HEK293 (cell line): ENCODE measurements at regions not wholly inside any gene's neighbourhood (a gene's known extent, or its start where the extent isn't known, plus 50 kb on each side); places are given as distances from the start of the nearest gene placed in this dataset.

Experiments
- CTCF ChIP-seq: fragments of 450-650 bp; formaldehyde crosslinking; IDR thresholded peaks from 2 replicates; pipeline ENCODE4 v1.5.1; 2016; ENCODE audit warnings: missing biosample characterization, missing genetic modification characterization
- ZBTB48 ChIP-seq: fragments of 450-650 bp; formaldehyde crosslinking; IDR thresholded peaks from 2 replicates; pipeline ENCODE4 v1.5.1; 2016; ENCODE audit warnings: missing biosample characterization, missing genetic modification characterization
- ZFP41 ChIP-seq: fragments of 450-650 bp; formaldehyde crosslinking; IDR thresholded peaks from 2 replicates; pipeline ENCODE4 v1.5.1; 2016; ENCODE audit warnings: missing biosample characterization, missing genetic modification characterization, borderline replicate concordance
- ZNF138 ChIP-seq: fragments of 450-650 bp; formaldehyde crosslinking; IDR thresholded peaks from 2 replicates; pipeline ENCODE4 v1.5.1; 2016; ENCODE audit warnings: missing biosample characterization, missing genetic modification characterization, borderline replicate concordance
- ZNF24 ChIP-seq: fragments of 450-650 bp; formaldehyde crosslinking; IDR thresholded peaks from 2 replicates; pipeline ENCODE4 v1.5.1; 2016; ENCODE audit warnings: missing biosample characterization, missing genetic modification characterization
- ZNF639 ChIP-seq: fragments of 450-650 bp; formaldehyde crosslinking; IDR thresholded peaks from 2 replicates; pipeline ENCODE4 v1.5.1; 2016; ENCODE audit warnings: missing biosample characterization, missing genetic modification characterization
- ZNF776 ChIP-seq: fragments of 450-650 bp; formaldehyde crosslinking; IDR thresholded peaks from 2 replicates; pipeline ENCODE4 v1.5.0; 2017; ENCODE audit warnings: missing biosample characterization, missing genetic modification characterization, borderline replicate concordance
- TF ChIP-seq, protein P1 (sequence below): sonication (generic); formaldehyde crosslinking; IDR thresholded peaks from 2 replicates; pipeline ENCODE4 v1.8.1; 2022; ENCODE audit warnings: mild to moderate bottlenecking, moderate library complexity, missing genetic modification reagents
- TF ChIP-seq, protein P2 (sequence below): fragments of 450-650 bp; formaldehyde crosslinking; optimal IDR thresholded peaks from 2 replicates; pipeline ENCODE3; 2016; ENCODE audit warnings: missing biosample characterization, mild to moderate bottlenecking, missing genetic modification characterization
- TF ChIP-seq, protein P3 (sequence below): fragments of 450-650 bp; formaldehyde crosslinking; IDR thresholded peaks from 2 replicates; pipeline ENCODE4 v1.5.1; 2016; ENCODE audit warnings: missing biosample characterization, missing genetic modification characterization, low read depth

DNA sequence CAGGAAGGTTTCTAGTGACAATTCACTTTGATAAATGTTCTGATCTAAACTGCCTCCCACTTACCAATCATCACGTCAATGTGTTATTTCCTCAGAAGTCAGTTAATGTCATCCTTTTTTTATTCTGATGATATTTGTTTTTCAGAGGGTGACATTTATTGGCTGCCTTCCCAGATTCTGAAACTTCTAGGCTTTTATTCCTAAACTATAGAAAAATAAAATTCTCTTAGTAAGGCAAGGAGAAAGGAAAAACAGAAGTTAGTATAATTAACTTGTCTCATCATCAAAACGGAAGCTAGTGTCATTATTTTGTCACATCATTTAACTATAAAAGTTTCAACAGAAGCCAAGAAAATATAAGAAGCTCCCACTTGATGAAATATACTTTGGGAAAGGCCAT, 100.0 kb upstream of the C3orf80 start:
- TF ChIP-seq CTCF (tag by site-specific recombination) (no peak), ZBTB48 (tag by site-specific recombination) (no peak), ZNF639 (tag by site-specific recombination) (no peak), ZFP41 (tag by site-specific recombination) (no peak), ZNF24 (tag by site-specific recombination) (no peak), ZNF776 (tag by site-specific recombination) (no peak), ZNF138 (tag by site-specific recombination) (no peak)
- TF ChIP-seq, protein P1, sequence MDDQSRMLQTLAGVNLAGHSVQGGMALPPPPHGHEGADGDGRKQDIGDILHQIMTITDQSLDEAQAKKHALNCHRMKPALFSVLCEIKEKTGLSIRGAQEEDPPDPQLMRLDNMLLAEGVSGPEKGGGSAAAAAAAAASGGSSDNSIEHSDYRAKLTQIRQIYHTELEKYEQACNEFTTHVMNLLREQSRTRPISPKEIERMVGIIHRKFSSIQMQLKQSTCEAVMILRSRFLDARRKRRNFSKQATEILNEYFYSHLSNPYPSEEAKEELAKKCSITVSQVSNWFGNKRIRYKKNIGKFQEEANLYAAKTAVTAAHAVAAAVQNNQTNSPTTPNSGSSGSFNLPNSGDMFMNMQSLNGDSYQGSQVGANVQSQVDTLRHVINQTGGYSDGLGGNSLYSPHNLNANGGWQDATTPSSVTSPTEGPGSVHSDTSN (CRISPR knock-in tag), result no peak
- TF ChIP-seq, protein P2, sequence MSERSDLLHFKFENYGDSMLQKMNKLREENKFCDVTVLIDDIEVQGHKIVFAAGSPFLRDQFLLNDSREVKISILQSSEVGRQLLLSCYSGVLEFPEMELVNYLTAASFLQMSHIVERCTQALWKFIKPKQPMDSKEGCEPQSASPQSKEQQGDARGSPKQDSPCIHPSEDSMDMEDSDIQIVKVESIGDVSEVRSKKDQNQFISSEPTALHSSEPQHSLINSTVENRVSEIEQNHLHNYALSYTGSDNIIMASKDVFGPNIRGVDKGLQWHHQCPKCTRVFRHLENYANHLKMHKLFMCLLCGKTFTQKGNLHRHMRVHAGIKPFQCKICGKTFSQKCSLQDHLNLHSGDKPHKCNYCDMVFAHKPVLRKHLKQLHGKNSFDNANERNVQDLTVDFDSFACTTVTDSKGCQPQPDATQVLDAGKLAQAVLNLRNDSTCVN, result no peak
- TF ChIP-seq, protein P3, sequence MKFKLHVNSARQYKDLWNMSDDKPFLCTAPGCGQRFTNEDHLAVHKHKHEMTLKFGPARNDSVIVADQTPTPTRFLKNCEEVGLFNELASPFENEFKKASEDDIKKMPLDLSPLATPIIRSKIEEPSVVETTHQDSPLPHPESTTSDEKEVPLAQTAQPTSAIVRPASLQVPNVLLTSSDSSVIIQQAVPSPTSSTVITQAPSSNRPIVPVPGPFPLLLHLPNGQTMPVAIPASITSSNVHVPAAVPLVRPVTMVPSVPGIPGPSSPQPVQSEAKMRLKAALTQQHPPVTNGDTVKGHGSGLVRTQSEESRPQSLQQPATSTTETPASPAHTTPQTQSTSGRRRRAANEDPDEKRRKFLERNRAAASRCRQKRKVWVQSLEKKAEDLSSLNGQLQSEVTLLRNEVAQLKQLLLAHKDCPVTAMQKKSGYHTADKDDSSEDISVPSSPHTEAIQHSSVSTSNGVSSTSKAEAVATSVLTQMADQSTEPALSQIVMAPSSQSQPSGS (tag by site-specific recombination), result no peak
